HEK293 (cell line): ENCODE measurements at regions not wholly inside any gene's neighbourhood (a gene's known extent, or its start where the extent isn't known, plus 50 kb on each side); places are given as distances from the start of the nearest gene placed in this dataset.

Experiments
- CTCF ChIA-PET: fragments of 350-600 bp; formaldehyde crosslinking; extraction: SDS; loops from one replicate; lab custom pipeline; 2021; ENCODE audit warnings: antibody characterized with exemption; lab: Yijun Ruan, JAX
- POLR2A ChIA-PET: fragments of 300-600 bp; formaldehyde crosslinking; extraction: SDS; loops from one replicate; lab custom pipeline; 2020; ENCODE audit warnings: antibody characterized with exemption, inconsistent platforms; lab: Yijun Ruan, JAX
- H3K27ac ChIP-seq: fragments of 200-500 bp; sonication (Bioruptor generic); 2 replicates; pipeline ENCODE4 v1.5.1; 2014; ENCODE audit warnings: low read depth, low read length, control low read depth, inconsistent platforms; ENCODE audit errors: extremely low read depth
- H3K36me3 ChIP-seq, 2 experiments: fragments of 200-500 bp in 1 of 2; sonication (Bioruptor generic) in 1 of 2; 1 replicate in 1 of 2; 2 replicates in 1 of 2; pipeline ENCODE4 v1.5.1; 2014 to 2017; ENCODE audit warnings: inconsistent platforms in 2 of 2, low read length in 2 of 2; ENCODE audit not compliant: control insufficient read depth in 2 of 2, insufficient read depth in 1 of 2
- H3K4me1 ChIP-seq: fragments of 200-500 bp; sonication (Bioruptor generic); 2 replicates; pipeline ENCODE4 v1.5.1; 2014; ENCODE audit warnings: mild to moderate bottlenecking, low read length, inconsistent platforms; ENCODE audit not compliant: control insufficient read depth, insufficient read depth
- H3K4me3 ChIP-seq: 2 replicates; pipeline ENCODE4 v1.5.1; 2011; ENCODE audit warnings: low read depth, mild to moderate bottlenecking, control low read depth, low read length, moderate library complexity
- H3K9me3 ChIP-seq: fragments of 200-500 bp; sonication (Bioruptor generic); 2 replicates; pipeline ENCODE4 v1.5.1; 2014; ENCODE audit warnings: low read depth, low read length, inconsistent platforms; ENCODE audit not compliant: control insufficient read depth, insufficient read depth
- EGR2 ChIP-seq: fragments of 450-650 bp; formaldehyde crosslinking; IDR thresholded peaks from 2 replicates; pipeline ENCODE4 v1.5.1; 2016; ENCODE audit warnings: low read depth, missing biosample characterization, missing genetic modification characterization
- GLIS1 ChIP-seq: fragments of 450-650 bp; formaldehyde crosslinking; IDR thresholded peaks from 2 replicates; pipeline ENCODE4 v1.5.1; 2016; ENCODE audit warnings: missing biosample characterization, missing genetic modification characterization
- KLF7 ChIP-seq: fragments of 450-650 bp; formaldehyde crosslinking; IDR thresholded peaks from 2 replicates; pipeline ENCODE4 v1.5.1; 2016; ENCODE audit warnings: missing biosample characterization, missing genetic modification characterization, borderline replicate concordance
- PRDM1 ChIP-seq: fragments of 450-650 bp; formaldehyde crosslinking; IDR thresholded peaks from 2 replicates; pipeline ENCODE4; 2016; ENCODE audit warnings: missing biosample characterization, missing genetic modification characterization
- ZBTB1 ChIP-seq: fragments of 450-650 bp; formaldehyde crosslinking; IDR thresholded peaks from 2 replicates; pipeline ENCODE4 v1.5.1; 2016; ENCODE audit warnings: missing biosample characterization, missing genetic modification characterization
- ZBTB21 ChIP-seq: fragments of 450-650 bp; formaldehyde crosslinking; IDR thresholded peaks from 2 replicates; pipeline ENCODE4 v1.5.1; 2017; ENCODE audit warnings: missing biosample characterization, missing genetic modification characterization
- ZFHX2 ChIP-seq: fragments of 450-650 bp; formaldehyde crosslinking; conservative IDR thresholded peaks from 2 replicates; pipeline ENCODE4 v1.5.1; 2016; ENCODE audit warnings: missing biosample characterization, missing genetic modification characterization
- ZIC2 ChIP-seq: fragments of 450-650 bp; formaldehyde crosslinking; IDR thresholded peaks from 2 replicates; pipeline ENCODE4 v1.5.1; 2016; ENCODE audit warnings: missing biosample characterization, missing genetic modification characterization
- ZNF133 ChIP-seq: fragments of 450-650 bp; formaldehyde crosslinking; IDR thresholded peaks from 2 replicates; pipeline ENCODE4 v1.5.1; 2016; ENCODE audit warnings: missing biosample characterization, missing genetic modification characterization
- ZNF175 ChIP-seq: fragments of 450-650 bp; formaldehyde crosslinking; IDR thresholded peaks from 2 replicates; pipeline ENCODE4 v1.5.1; 2016; ENCODE audit warnings: missing biosample characterization, missing genetic modification characterization
- ZNF335 ChIP-seq: fragments of 450-650 bp; formaldehyde crosslinking; conservative IDR thresholded peaks from 2 replicates; pipeline ENCODE4 v1.5.1; 2016; ENCODE audit warnings: missing biosample characterization, missing genetic modification characterization
- ZNF350 ChIP-seq: fragments of 450-650 bp; formaldehyde crosslinking; IDR thresholded peaks from 2 replicates; pipeline ENCODE4 v1.5.0; 2017; ENCODE audit warnings: missing biosample characterization, mild to moderate bottlenecking, missing genetic modification characterization
- ZNF561 ChIP-seq: fragments of 450-650 bp; IDR thresholded peaks from 2 replicates; pipeline ENCODE4 v1.5.1; 2018; ENCODE audit warnings: missing biosample characterization, missing genetic modification characterization, borderline replicate concordance
- TF ChIP-seq, protein P1 (sequence below): fragments of 450-650 bp; formaldehyde crosslinking; IDR thresholded peaks from 2 replicates; pipeline ENCODE4 v1.5.1; 2016; ENCODE audit warnings: missing biosample characterization, missing genetic modification characterization
- TF ChIP-seq, protein P2 (sequence below): sonication (generic); formaldehyde crosslinking; IDR thresholded peaks from 2 replicates; pipeline ENCODE4 v1.8.1; 2022; ENCODE audit warnings: mild to moderate bottlenecking, moderate library complexity, missing genetic modification reagents
- TF ChIP-seq, protein P3 (sequence below): fragments of 450-650 bp; formaldehyde crosslinking; IDR thresholded peaks from 2 replicates; pipeline ENCODE4 v1.5.1; 2016; ENCODE audit warnings: missing biosample characterization, missing genetic modification characterization
- TF ChIP-seq, protein P4 (sequence below): fragments of 450-650 bp; formaldehyde crosslinking; IDR thresholded peaks from 2 replicates; pipeline ENCODE4 v1.5.1; 2016; ENCODE audit warnings: missing biosample characterization, missing genetic modification characterization, low read depth
- TF ChIP-seq, protein P5 (sequence below): fragments of 450-650 bp; formaldehyde crosslinking; conservative IDR thresholded peaks from 2 replicates; pipeline ENCODE4 v1.5.1; 2016; ENCODE audit warnings: low read depth, missing biosample characterization, missing genetic modification characterization
- TF ChIP-seq, protein P6 (sequence below): fragments of 450-650 bp; formaldehyde crosslinking; IDR thresholded peaks from 2 replicates; pipeline ENCODE4 v1.5.1; 2017; ENCODE audit warnings: missing biosample characterization, mild to moderate bottlenecking, missing genetic modification characterization, moderate library complexity

DNA sequence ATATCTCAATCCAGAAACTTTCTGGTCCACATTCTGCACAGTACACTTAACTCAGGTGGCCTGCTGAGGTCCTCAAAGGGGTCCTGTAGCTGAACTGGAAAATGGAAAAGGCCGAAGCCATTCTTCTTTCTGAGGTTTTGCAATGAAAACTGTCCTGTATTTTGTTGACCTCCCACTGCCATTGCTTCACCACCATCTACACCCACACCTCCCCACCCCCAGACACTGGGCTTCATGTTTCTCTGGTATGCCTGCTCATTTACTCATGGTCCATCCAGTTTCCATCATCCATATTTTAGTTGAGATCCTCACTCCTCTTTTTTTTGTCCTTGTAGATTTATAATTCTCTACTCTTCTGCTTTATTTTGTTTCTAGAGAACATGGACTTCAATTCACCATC, 115.7 kb upstream of the SLC24A5 start:
- no peak overlapping the region for H3K4me3 ChIP-seq
- H3K27ac ChIP-seq = no peak overlapping the region
- TF ChIP-seq ZFHX2 (tag by site-specific recombination) = peak; percentile 84
- no peak for TF ChIP-seq ZNF335 (tag by site-specific recombination)
- TF ChIP-seq EGR2 = peak; percentile 56; the same call in 1 of the 2 replicates
- no peak for TF ChIP-seq ZNF350
- TF ChIP-seq, all 188 proteins: peak for 2
- H3K9me3 ChIP-seq = no peaks in the 10 kb centered on the region
- H3K4me1 ChIP-seq = peaks cover 6% of the 10 kb centered on the region; the same call in 1 of the 2 replicates
- POLR2A ChIA-PET = no interaction called here
- CTCF ChIA-PET = no interaction called here
- no peaks in the 10 kb centered on the region for H3K36me3 ChIP-seq

DNA sequence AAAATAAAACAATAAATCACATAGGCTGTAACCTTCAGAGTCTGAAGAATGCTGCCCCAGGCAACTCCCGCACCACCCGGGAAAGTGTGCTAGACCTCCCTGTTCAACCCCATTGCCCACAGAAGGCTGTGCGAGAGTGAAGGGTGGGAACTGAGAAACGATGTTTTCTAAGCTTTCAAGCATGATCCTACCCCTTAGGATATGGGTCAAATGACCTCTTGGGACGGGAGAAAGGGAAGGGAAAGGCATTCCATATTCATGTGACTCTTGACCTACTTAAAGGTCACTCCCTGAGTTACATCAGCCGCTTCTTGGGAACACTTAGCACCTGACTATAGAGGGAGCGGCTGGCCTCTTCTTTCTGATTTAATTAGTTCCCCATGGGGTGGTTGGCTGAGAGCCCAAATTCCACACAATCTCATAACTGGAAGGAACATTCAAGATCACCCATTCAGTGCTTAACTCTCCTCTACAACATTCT, 114.7 kb upstream of the SLC24A5 start:
- ChIA-PET POLR2A (no interaction called here), CTCF (no interaction called here)
- H3K36me3 ChIP-seq = no peaks in the 10 kb centered on the region
- H3K4me3 ChIP-seq = no peak overlapping the region
- H3K27ac ChIP-seq = no peak overlapping the region
- no peaks in the 10 kb centered on the region for H3K9me3 ChIP-seq
- H3K4me1 ChIP-seq = peaks cover 6% of the 10 kb centered on the region; the same call in 1 of the 2 replicates
- no peak for TF ChIP-seq ZBTB1
- TF ChIP-seq, protein P1, sequence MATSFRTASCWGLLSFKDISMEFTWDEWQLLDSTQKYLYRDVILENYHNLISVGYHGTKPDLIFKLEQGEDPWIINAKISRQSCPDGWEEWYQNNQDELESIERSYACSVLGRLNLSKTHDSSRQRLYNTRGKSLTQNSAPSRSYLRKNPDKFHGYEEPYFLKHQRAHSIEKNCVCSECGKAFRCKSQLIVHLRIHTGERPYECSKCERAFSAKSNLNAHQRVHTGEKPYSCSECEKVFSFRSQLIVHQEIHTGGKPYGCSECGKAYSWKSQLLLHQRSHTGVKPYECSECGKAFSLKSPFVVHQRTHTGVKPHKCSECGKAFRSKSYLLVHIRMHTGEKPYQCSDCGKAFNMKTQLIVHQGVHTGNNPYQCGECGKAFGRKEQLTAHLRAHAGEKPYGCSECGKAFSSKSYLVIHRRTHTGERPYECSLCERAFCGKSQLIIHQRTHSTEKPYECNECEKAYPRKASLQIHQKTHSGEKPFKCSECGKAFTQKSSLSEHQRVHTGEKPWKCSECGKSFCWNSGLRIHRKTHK (tag by site-specific recombination) = no peak
- TF ChIP-seq, protein P2, sequence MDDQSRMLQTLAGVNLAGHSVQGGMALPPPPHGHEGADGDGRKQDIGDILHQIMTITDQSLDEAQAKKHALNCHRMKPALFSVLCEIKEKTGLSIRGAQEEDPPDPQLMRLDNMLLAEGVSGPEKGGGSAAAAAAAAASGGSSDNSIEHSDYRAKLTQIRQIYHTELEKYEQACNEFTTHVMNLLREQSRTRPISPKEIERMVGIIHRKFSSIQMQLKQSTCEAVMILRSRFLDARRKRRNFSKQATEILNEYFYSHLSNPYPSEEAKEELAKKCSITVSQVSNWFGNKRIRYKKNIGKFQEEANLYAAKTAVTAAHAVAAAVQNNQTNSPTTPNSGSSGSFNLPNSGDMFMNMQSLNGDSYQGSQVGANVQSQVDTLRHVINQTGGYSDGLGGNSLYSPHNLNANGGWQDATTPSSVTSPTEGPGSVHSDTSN (CRISPR knock-in tag) = no peak
- 0 out of 2 replicates have a peak, but pooled peaks have one; percentile 39 for TF ChIP-seq PRDM1
- no peak for TF ChIP-seq KLF7 (tag by site-specific recombination)
- TF ChIP-seq ZNF561 (tag by site-specific recombination) = no peak
- TF ChIP-seq GLIS1 (tag by site-specific recombination) = peak; percentile 87
- TF ChIP-seq, protein P3, sequence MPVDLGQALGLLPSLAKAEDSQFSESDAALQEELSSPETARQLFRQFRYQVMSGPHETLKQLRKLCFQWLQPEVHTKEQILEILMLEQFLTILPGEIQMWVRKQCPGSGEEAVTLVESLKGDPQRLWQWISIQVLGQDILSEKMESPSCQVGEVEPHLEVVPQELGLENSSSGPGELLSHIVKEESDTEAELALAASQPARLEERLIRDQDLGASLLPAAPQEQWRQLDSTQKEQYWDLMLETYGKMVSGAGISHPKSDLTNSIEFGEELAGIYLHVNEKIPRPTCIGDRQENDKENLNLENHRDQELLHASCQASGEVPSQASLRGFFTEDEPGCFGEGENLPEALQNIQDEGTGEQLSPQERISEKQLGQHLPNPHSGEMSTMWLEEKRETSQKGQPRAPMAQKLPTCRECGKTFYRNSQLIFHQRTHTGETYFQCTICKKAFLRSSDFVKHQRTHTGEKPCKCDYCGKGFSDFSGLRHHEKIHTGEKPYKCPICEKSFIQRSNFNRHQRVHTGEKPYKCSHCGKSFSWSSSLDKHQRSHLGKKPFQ (tag by site-specific recombination) = peak; percentile 29; the same call in 1 of the 2 replicates
- 0 out of 2 replicates have a peak, but pooled peaks have one; percentile 24 for TF ChIP-seq ZIC2 (tag by site-specific recombination)
- no peak for TF ChIP-seq ZNF175 (tag by site-specific recombination)
- no peak for TF ChIP-seq ZBTB21 (tag by site-specific recombination)
- no peak for TF ChIP-seq ZNF133
- TF ChIP-seq, protein P4, sequence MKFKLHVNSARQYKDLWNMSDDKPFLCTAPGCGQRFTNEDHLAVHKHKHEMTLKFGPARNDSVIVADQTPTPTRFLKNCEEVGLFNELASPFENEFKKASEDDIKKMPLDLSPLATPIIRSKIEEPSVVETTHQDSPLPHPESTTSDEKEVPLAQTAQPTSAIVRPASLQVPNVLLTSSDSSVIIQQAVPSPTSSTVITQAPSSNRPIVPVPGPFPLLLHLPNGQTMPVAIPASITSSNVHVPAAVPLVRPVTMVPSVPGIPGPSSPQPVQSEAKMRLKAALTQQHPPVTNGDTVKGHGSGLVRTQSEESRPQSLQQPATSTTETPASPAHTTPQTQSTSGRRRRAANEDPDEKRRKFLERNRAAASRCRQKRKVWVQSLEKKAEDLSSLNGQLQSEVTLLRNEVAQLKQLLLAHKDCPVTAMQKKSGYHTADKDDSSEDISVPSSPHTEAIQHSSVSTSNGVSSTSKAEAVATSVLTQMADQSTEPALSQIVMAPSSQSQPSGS = no peak
- TF ChIP-seq, protein P5, sequence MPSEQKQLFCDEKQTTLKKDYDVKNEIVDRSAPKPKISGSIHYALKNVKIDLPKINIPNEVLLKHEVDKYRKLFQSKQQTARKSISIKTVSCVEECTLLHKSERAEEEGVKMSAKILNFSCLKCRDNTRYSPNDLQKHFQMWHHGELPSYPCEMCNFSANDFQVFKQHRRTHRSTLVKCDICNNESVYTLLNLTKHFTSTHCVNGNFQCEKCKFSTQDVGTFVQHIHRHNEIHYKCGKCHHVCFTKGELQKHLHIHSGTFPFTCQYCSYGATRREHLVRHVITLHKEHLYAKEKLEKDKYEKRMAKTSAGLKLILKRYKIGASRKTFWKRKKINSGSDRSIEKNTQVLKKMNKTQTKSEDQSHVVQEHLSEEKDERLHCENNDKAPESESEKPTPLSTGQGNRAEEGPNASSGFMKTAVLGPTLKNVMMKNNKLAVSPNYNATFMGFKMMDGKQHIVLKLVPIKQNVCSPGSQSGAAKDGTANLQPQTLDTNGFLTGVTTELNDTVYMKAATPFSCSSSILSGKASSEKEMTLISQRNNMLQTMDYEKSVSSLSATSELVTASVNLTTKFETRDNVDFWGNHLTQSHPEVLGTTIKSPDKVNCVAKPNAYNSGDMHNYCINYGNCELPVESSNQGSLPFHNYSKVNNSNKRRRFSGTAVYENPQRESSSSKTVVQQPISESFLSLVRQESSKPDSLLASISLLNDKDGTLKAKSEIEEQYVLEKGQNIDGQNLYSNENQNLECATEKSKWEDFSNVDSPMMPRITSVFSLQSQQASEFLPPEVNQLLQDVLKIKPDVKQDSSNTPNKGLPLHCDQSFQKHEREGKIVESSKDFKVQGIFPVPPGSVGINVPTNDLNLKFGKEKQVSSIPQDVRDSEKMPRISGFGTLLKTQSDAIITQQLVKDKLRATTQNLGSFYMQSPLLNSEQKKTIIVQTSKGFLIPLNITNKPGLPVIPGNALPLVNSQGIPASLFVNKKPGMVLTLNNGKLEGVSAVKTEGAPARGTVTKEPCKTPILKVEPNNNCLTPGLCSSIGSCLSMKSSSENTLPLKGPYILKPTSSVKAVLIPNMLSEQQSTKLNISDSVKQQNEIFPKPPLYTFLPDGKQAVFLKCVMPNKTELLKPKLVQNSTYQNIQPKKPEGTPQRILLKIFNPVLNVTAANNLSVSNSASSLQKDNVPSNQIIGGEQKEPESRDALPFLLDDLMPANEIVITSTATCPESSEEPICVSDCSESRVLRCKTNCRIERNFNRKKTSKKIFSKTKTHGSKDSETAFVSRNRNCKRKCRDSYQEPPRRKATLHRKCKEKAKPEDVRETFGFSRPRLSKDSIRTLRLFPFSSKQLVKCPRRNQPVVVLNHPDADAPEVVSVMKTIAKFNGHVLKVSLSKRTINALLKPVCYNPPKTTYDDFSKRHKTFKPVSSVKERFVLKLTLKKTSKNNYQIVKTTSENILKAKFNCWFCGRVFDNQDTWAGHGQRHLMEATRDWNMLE = no peak
- TF ChIP-seq, protein P6, sequence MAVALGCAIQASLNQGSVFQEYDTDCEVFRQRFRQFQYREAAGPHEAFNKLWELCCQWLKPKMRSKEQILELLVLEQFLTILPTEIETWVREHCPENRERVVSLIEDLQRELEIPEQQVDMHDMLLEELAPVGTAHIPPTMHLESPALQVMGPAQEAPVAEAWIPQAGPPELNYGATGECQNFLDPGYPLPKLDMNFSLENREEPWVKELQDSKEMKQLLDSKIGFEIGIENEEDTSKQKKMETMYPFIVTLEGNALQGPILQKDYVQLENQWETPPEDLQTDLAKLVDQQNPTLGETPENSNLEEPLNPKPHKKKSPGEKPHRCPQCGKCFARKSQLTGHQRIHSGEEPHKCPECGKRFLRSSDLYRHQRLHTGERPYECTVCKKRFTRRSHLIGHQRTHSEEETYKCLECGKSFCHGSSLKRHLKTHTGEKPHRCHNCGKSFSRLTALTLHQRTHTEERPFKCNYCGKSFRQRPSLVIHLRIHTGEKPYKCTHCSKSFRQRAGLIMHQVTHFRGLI (tag by site-specific recombination) = no peak
